ENCODE measurements at regions not wholly inside any gene's neighbourhood (a gene's known extent, or its start where the extent isn't known, plus 50 kb on each side); places are given as distances from the start of the nearest gene placed in this dataset.

DNA sequence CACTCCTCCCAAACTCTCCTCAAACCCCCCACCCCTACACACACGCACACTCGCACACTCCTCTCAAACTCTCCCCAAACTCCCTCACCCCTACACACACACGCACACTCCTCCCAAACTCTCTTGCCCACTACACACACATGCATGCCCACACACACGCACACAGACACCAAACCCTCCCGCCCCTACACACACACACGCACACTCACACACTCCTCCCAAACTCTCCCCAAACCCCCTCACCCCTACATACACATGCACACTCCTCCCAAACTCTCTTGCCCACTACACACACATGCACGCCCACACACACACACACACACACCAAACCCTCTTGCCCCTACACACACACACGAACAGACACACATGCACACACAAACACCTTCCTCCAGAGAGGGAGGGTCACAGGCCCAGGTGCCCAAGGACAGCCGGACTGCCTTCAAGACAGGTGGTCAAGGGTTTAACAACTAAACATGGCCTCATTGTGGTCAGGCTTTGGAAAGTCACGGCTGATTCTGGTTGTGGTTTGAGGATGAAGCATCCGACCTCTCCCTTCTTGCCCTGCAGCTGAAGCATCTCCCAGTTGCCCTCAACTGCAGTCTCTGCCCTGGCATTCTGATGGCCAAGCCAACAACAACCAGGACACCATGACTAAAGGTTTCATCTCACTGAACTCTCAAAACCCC lies 72.3 kb upstream of the SNTG2 start:
- Mint-ChIP-seq H3K4me3 (ENCODE audit: unreplicated experiment) (no peak overlapping the region), H3K36me3 (ENCODE audit: unreplicated experiment) (no peaks in the 10 kb centered on the region), H3K9me3 (ENCODE audit: unreplicated experiment) (peaks cover 1% of the 10 kb centered on the region), H3K27me3 (ENCODE audit: unreplicated experiment) (peaks cover 2% of the 10 kb centered on the region), H3K4me1 (ENCODE audit: low read depth, unreplicated experiment) (peaks cover 5% of the 10 kb centered on the region), H3K27ac (ENCODE audit: unreplicated experiment) (no peak overlapping the region)
- no peak for DNase-seq
- TF ChIP-seq, protein P1, sequence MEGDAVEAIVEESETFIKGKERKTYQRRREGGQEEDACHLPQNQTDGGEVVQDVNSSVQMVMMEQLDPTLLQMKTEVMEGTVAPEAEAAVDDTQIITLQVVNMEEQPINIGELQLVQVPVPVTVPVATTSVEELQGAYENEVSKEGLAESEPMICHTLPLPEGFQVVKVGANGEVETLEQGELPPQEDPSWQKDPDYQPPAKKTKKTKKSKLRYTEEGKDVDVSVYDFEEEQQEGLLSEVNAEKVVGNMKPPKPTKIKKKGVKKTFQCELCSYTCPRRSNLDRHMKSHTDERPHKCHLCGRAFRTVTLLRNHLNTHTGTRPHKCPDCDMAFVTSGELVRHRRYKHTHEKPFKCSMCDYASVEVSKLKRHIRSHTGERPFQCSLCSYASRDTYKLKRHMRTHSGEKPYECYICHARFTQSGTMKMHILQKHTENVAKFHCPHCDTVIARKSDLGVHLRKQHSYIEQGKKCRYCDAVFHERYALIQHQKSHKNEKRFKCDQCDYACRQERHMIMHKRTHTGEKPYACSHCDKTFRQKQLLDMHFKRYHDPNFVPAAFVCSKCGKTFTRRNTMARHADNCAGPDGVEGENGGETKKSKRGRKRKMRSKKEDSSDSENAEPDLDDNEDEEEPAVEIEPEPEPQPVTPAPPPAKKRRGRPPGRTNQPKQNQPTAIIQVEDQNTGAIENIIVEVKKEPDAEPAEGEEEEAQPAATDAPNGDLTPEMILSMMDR (IDR thresholded peaks at IDR 0.05; ENCODE audit: partially characterized antibody, unreplicated experiment) = no peak

DNA sequence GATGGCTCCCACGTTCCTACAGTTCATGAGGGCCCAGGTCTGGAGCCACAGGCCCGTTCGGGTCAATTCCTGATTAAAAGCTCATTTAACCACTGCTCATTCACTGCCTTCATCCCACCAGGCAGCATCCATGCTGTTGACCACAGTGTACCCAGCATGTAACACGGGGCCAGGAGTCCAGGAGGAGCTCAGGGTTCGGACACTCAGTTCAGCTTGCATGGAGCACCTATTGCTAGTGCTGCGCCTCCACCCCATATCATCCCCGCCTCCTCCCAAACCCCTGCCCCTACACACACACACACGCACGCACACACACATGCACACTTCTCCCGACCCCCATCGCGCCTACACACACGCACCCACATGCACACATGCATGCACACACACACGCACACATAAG lies 72.9 kb upstream of the SNTG2 start:
- Mint-ChIP-seq H3K4me1 (ENCODE audit: low read depth, unreplicated experiment) (peaks cover 3% of the 10 kb centered on the region), H3K9me3 (ENCODE audit: unreplicated experiment) (peaks cover 1% of the 10 kb centered on the region), H3K4me3 (ENCODE audit: unreplicated experiment) (no peak overlapping the region), H3K36me3 (ENCODE audit: unreplicated experiment) (no peaks in the 10 kb centered on the region), H3K27me3 (ENCODE audit: unreplicated experiment) (peaks cover 1% of the 10 kb centered on the region), H3K27ac (ENCODE audit: unreplicated experiment) (no peak overlapping the region)
- DNase-seq = no peak
- TF ChIP-seq, protein P1 (IDR thresholded peaks at IDR 0.05; ENCODE audit: partially characterized antibody, unreplicated experiment) = no peak

DNA sequence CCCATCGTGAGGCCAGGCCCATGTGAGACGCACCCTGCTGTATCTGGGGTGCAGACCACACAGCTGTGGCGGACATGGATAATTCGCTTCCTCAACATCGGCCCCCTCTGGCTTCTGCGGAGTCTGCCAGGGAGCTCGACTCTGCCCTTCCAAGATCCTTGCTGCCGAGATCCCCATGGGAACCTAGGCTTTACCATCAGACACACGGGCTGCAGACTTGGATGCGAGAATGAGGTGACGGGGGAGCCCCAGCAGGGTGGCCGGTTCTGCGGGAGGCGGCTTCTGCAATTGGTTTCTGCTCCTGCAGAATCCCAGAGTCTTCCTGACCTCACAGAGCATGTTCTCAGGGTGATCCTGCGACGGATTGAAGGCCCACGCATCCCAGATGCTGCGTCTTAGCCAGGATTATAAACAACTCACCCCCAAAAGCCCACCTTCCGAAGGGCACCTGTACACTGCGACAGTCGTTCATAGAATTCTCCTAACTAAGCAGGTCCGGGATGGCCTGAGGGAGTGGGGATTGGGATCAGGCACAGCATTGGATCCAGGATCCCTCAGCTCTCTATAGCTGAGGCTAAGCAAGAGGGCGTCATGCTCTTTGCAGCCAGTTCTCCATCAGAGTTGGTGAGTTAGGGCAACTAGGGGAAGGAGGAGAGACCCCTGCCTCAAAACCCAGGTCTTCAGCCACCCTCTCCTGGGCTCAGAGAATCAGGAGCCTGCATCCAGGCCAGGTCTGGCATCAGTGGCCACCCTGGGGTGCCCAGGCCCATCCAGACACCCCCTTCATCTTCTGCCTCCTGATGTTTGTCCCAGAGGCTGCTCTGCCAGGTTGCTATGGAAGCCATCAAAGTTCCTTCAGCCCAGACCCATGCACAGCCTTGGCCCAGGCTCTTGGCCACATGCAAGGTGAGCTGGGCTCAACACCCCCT lies 74.7 kb upstream of the SNTG2 start:
- no peaks in the 10 kb centered on the region for H3K4me1 Mint-ChIP-seq (ENCODE audit: low read depth, unreplicated experiment)
- TF ChIP-seq, protein P1 (IDR thresholded peaks at IDR 0.05; ENCODE audit: partially characterized antibody, unreplicated experiment) = no peak
- DNase-seq = no peak
- peaks cover 1% of the 10 kb centered on the region for H3K9me3 Mint-ChIP-seq (ENCODE audit: unreplicated experiment)
- H3K27ac Mint-ChIP-seq (ENCODE audit: unreplicated experiment) = no peak overlapping the region
- H3K36me3 Mint-ChIP-seq (ENCODE audit: unreplicated experiment) = no peaks in the 10 kb centered on the region
- peaks cover 3% of the 10 kb centered on the region for H3K27me3 Mint-ChIP-seq (ENCODE audit: unreplicated experiment)
- H3K4me3 Mint-ChIP-seq (ENCODE audit: unreplicated experiment) = no peak overlapping the region

DNA sequence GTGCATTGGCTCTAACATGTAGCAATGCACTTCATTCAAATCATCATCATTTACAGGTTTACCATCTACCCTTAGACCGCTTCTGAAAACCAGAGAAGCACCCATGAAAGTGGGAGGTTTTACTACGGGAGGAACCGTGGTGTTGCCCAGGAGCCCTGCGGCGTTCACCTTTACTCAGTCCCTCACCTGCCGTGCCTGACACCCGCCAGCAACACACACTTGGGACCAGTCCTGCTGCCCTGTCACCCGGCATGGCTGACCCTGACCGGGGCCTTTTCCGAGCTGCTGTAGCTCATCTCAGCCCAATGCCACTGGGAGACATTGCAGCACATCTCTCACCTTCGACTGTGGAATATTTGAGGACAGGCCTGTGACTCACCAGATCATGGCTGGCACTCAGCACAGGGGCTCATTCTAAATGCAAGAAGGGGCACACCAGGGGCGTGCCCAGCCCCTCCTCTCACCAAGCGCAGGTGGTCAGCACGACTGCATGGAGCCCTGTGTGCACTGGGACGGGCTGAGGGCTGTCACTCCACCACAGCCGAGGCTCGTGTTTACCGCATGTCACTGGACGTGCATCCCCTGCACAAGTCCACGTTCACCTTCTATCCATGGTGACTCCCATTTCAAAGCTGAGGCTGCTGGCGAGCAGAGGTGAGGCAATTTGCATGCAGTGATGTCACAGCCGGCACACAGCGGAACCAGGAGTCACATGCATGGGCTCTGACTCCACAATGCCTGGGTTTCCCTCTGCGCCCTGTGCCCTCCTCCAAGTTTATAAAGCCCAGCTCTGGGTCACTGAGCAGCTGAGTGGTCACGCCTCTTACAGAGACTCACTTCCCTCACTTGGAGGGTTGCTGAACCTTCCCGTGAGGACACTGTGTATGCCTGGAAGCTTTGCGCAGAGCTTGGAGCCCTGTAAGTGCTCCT lies 76.7 kb upstream of the SNTG2 start:
- DNase-seq = no peak
- no peaks in the 10 kb centered on the region for H3K9me3 Mint-ChIP-seq (ENCODE audit: unreplicated experiment)
- H3K4me3 Mint-ChIP-seq (ENCODE audit: unreplicated experiment) = no peak overlapping the region
- H3K4me1 Mint-ChIP-seq (ENCODE audit: low read depth, unreplicated experiment) = no peaks in the 10 kb centered on the region
- no peak overlapping the region for H3K27ac Mint-ChIP-seq (ENCODE audit: unreplicated experiment)
- no peaks in the 10 kb centered on the region for H3K36me3 Mint-ChIP-seq (ENCODE audit: unreplicated experiment)
- H3K27me3 Mint-ChIP-seq (ENCODE audit: unreplicated experiment) = peaks cover 4% of the 10 kb centered on the region
- TF ChIP-seq, protein P1 (IDR thresholded peaks at IDR 0.05; ENCODE audit: partially characterized antibody, unreplicated experiment) = no peak

Measured in glutamatergic neuron (in vitro differentiated cells).